Adipocyte (in vitro differentiated cells): ENCODE measurements at regions not wholly inside any gene's neighbourhood (a gene's known extent, or its start where the extent isn't known, plus 50 kb on each side); places are given as distances from the start of the nearest gene placed in this dataset.
A peak's percentile ranks its signal among the peaks of the same experiment; 100 is the strongest.

Experiments
- DNase-seq: peaks from one replicate; pipeline ENCODE4 v3.0.0-alpha.2; 2015; ENCODE audit warnings: low read depth
- H3K27me3 ChIP-seq: replicated peaks from 2 replicates; pipeline ENCODE4 v1.7.0; 2013; ENCODE audit warnings: mild to moderate bottlenecking, low read length, moderate library complexity; ENCODE audit not compliant: control insufficient read depth, insufficient read depth
- H3K36me3 ChIP-seq: 2 replicates; pipeline ENCODE4 v1.7.0; 2013; ENCODE audit warnings: low read length, mild to moderate bottlenecking, moderate library complexity; ENCODE audit not compliant: control insufficient read depth, insufficient read depth, severe bottlenecking
- H3K4me1 ChIP-seq: 2 replicates; pipeline ENCODE4 v1.7.0; 2013; ENCODE audit warnings: mild to moderate bottlenecking, low read length, moderate library complexity; ENCODE audit not compliant: control insufficient read depth, insufficient read depth
- H3K4me3 ChIP-seq: 2 replicates; pipeline ENCODE4 v1.7.0; 2013; ENCODE audit warnings: mild to moderate bottlenecking, low read length, moderate library complexity
- H3K9ac ChIP-seq: 2 replicates; pipeline ENCODE4 v1.7.0; 2013; ENCODE audit warnings: mild to moderate bottlenecking, low read length, moderate library complexity
- H3K9me3 ChIP-seq: 2 replicates; pipeline ENCODE4 v1.7.0; 2013; ENCODE audit warnings: mild to moderate bottlenecking, low read length, moderate library complexity; ENCODE audit not compliant: control insufficient read depth

- H3K9me3 ChIP-seq = no peaks in the 10 kb centered on the region
- H3K4me1 ChIP-seq = peaks cover 3% of the 10 kb centered on the region
- H3K9ac ChIP-seq = no peak overlapping the region
- no peak for DNase-seq
- no peaks in the 10 kb centered on the region for H3K27me3 ChIP-seq
- no peak overlapping the region for H3K4me3 ChIP-seq
- H3K36me3 ChIP-seq = no peaks in the 10 kb centered on the region
Observed at GRCh38 chr4:137206781-137207180, 325.5 kb downstream of the PCDH18 start.

GRCh38 chr4:137203601-137204000 lies 328.7 kb downstream of the PCDH18 start:
- H3K4me1 ChIP-seq = peaks cover 9% of the 10 kb centered on the region
- H3K36me3 ChIP-seq = no peaks in the 10 kb centered on the region
- no peaks in the 10 kb centered on the region for H3K27me3 ChIP-seq
- H3K4me3 ChIP-seq = no peak overlapping the region
- peak; percentile 53 for DNase-seq
- no peaks in the 10 kb centered on the region for H3K9me3 ChIP-seq
- no peak overlapping the region for H3K9ac ChIP-seq

DNA sequence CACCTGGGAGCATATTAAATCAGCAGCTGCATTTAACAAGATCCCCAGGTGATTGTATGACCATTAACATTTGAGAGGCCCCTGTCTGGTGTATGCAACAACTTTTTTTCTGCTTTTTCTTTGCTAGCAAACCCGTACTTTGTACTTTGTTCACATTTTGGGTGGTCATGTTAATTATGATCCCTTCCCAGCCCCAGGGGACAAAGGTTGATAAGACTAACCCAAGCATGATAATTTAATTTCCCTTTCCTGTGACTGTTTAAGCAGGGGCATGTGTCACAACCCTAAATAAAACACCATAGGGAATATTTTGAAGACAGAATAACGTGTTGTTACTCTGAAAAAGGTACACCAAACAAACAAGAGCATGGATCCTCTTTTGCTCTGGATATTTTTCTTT lies 332.0 kb downstream of the PCDH18 start:
- H3K27me3 ChIP-seq = no peaks in the 10 kb centered on the region
- DNase-seq = no peak
- no peaks in the 10 kb centered on the region for H3K9me3 ChIP-seq
- H3K9ac ChIP-seq = no peak overlapping the region
- H3K4me3 ChIP-seq = no peak overlapping the region
- peaks cover 16% of the 10 kb centered on the region for H3K4me1 ChIP-seq
- no peaks in the 10 kb centered on the region for H3K36me3 ChIP-seq

- Histone ChIP-seq H3K36me3 (no peaks in the 10 kb centered on the region), H3K9me3 (no peaks in the 10 kb centered on the region), H3K27me3 (no peaks in the 10 kb centered on the region), H3K4me1 (peaks cover 16% of the 10 kb centered on the region), H3K4me3 (peak overlapping the region; percentile 72), H3K9ac (peak overlapping the region; percentile 69)
- no peak for DNase-seq
Observed at GRCh38 chr4:137198791-137199190, 333.5 kb downstream of the PCDH18 start.

DNA sequence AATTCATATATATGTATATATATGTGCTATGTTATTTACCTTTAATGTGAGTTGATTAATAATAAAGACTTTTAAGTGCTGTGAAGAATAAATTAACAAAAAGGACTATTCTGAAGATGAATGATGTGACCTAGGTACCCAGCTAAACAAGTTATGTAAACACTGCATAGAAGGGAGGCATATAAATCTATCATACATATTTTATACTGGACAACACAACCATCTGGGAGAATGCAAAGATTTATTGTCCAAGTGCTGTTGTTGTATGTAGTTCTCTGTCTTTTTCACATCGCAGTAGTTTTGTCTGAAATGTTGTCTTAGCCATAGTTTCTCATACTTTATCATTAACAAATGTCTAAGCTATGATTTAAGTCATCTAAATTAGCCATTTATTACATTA lies 337.6 kb downstream of the PCDH18 start:
- Histone ChIP-seq H3K36me3 (no peaks in the 10 kb centered on the region), H3K4me3 (no peak overlapping the region), H3K4me1 (peaks cover 13% of the 10 kb centered on the region), H3K9ac (no peak overlapping the region), H3K9me3 (no peaks in the 10 kb centered on the region), H3K27me3 (no peaks in the 10 kb centered on the region)
- no peak for DNase-seq

DNA sequence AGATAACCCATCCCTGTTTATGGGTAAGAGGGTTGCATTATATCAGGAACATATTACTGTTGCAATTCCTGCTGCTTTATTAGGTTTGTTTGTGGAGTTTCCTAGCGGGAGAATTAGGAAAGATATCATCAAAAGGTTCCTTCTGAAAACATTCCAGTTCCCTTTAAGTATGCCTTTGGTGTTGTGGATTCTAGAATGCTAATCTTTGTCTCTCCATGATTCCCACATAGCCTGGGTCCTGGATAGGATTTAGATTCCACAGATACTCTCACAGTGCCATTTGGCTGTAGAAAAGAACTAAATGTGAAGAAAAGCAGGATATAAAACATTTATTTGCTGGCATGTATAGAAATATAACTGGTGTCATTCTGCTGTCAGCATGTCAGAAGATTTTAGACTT lies 338.7 kb downstream of the PCDH18 start:
- H3K4me3 ChIP-seq = no peak overlapping the region

GRCh38 chr4:137181293-137181899 lies 350.9 kb downstream of the PCDH18 start:
- no peak overlapping the region for H3K9ac ChIP-seq

More for the DNA sequence above, 338.7 kb downstream of the PCDH18 start:
- Histone ChIP-seq H3K4me1 (peaks cover 6% of the 10 kb centered on the region), H3K36me3 (no peaks in the 10 kb centered on the region), H3K27me3 (no peaks in the 10 kb centered on the region), H3K9ac (no peak overlapping the region), H3K9me3 (no peaks in the 10 kb centered on the region)
- DNase-seq = no peak

GRCh38 chr4:137180349-137180748 lies 351.9 kb downstream of the PCDH18 start:
- DNase-seq = no peak
- Histone ChIP-seq H3K36me3 (no peaks in the 10 kb centered on the region), H3K4me1 (peaks cover 4% of the 10 kb centered on the region), H3K9me3 (no peaks in the 10 kb centered on the region), H3K27me3 (no peaks in the 10 kb centered on the region), H3K9ac (no peak overlapping the region), H3K4me3 (no peak overlapping the region)

More at GRCh38 chr4:137181293-137181899, 350.9 kb downstream of the PCDH18 start:
- Histone ChIP-seq H3K4me3 (no peak overlapping the region), H3K4me1 (peaks cover 4% of the 10 kb centered on the region), H3K27me3 (no peaks in the 10 kb centered on the region), H3K36me3 (no peaks in the 10 kb centered on the region), H3K9me3 (no peaks in the 10 kb centered on the region)
- no peak for DNase-seq

DNA sequence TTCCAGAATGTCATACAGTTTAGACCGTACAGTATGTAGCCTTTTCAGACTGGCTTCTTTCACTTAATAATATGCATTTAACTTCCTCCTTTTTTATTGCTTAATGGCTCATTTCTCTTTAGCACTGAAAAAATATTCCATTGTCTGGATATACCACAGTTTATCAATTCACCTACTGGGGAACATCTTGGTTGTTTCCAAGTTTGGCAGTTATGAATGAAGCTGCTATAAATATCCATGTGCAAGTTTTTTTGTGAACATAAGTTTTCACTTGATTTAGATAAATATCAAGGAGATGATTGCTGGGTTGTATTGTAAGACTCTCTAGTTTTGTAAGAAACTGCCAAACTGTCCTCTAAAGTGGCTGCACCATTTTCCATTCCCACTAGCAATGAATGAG lies 375.5 kb downstream of the PCDH18 start:
- Histone ChIP-seq H3K9me3 (no peaks in the 10 kb centered on the region), H3K4me3 (no peak overlapping the region), H3K9ac (peak overlapping the region; percentile 62), H3K36me3 (no peaks in the 10 kb centered on the region), H3K4me1 (peaks cover 21% of the 10 kb centered on the region), H3K27me3 (no peaks in the 10 kb centered on the region)
- peak; percentile 15 for DNase-seq

DNA sequence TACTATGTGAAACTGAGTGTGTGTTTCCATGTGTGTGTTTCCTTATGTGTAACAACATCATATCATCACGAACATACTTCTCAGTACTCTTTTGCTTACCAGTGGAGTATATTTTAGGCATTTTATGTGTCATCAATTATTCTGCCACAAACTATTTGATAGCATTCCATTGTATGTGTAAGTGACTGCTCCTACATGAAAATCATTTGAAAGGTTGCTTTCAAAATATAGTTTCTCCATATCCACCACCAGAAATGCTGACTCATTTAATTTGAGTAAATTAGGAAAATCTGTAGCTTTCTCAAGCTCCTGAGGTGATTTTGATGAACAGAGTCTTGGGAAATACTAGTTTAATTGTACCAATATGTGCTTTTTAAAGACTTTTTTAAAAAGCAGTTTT lies 376.2 kb downstream of the PCDH18 start:
- H3K4me1 ChIP-seq = peaks cover 21% of the 10 kb centered on the region
- H3K9me3 ChIP-seq = no peaks in the 10 kb centered on the region
- DNase-seq = peak; percentile 92
- H3K36me3 ChIP-seq = no peaks in the 10 kb centered on the region
- peak overlapping the region; percentile 56 for H3K4me3 ChIP-seq
- peak overlapping the region; percentile 62 for H3K9ac ChIP-seq
- H3K27me3 ChIP-seq = no peaks in the 10 kb centered on the region

DNA sequence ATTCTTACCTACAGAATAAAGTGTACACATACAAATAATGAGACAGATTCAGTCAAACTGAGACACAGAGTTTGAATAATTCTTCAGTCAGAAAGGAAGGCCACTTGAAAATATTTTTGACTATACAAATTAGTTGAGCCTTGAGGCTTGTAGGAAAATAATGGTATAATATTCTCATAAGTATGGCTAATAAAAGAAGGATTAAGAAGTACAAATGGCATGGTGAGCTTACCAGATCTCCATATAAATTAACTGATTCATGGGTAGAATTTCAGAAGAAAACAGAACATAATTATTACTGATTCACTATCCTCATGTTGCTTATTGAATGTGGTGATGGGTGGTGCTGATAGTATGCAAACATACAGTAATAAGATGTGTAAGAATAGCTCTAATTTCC lies 401.1 kb downstream of the PCDH18 start:
- no peak for DNase-seq
- H3K9me3 ChIP-seq = no peaks in the 10 kb centered on the region
- H3K4me1 ChIP-seq = no peaks in the 10 kb centered on the region
- H3K4me3 ChIP-seq = no peak overlapping the region
- no peaks in the 10 kb centered on the region for H3K27me3 ChIP-seq
- H3K36me3 ChIP-seq = no peaks in the 10 kb centered on the region
- H3K9ac ChIP-seq = no peak overlapping the region

GRCh38 chr4:137129845-137130244 lies 402.4 kb downstream of the PCDH18 start:
- Histone ChIP-seq H3K4me3 (no peak overlapping the region), H3K9ac (no peak overlapping the region), H3K36me3 (no peaks in the 10 kb centered on the region), H3K4me1 (no peaks in the 10 kb centered on the region), H3K27me3 (no peaks in the 10 kb centered on the region), H3K9me3 (no peaks in the 10 kb centered on the region)
- no peak for DNase-seq
